H9 (cell line): ENCODE measurements at regions not wholly inside any gene's neighbourhood (a gene's known extent, or its start where the extent isn't known, plus 50 kb on each side); places are given as distances from the start of the nearest gene placed in this dataset.

Source experiments
- DNase-seq: peaks from one replicate; pipeline ENCODE4 v3.0.0-alpha.2; 2017
- H2AFZ ChIP-seq: one replicate; pipeline ENCODE4 v1.6.1; 2013; ENCODE audit warnings: mild to moderate bottlenecking, low read length, control low read depth, moderate library complexity
- H2AK5ac ChIP-seq: 2 replicates; pipeline ENCODE4 v1.6.1; 2013; ENCODE audit warnings: low read length, control low read depth, mixed read lengths; ENCODE audit not compliant: insufficient read length
- H2BK120ac ChIP-seq: one replicate; pipeline ENCODE4 v1.6.1; 2013; ENCODE audit warnings: low read depth, mild to moderate bottlenecking, low read length, control low read depth, inconsistent platforms; ENCODE audit not compliant: poor library complexity, severe bottlenecking
- H2BK12ac ChIP-seq: 2 replicates; pipeline ENCODE4 v1.6.1; 2013; ENCODE audit warnings: low read length, control low read depth, mixed read lengths, low read depth; ENCODE audit not compliant: insufficient read length
- H2BK15ac ChIP-seq: 2 replicates; pipeline ENCODE4 v1.6.1; 2013; ENCODE audit warnings: low read depth, low read length, control low read depth
- H2BK20ac ChIP-seq: one replicate; pipeline ENCODE4 v1.6.1; 2013; ENCODE audit warnings: low read depth, mild to moderate bottlenecking, low read length, control low read depth, inconsistent platforms; ENCODE audit not compliant: poor library complexity, severe bottlenecking
- H2BK5ac ChIP-seq: 2 replicates; pipeline ENCODE4 v1.6.1; 2013; ENCODE audit warnings: low read length, control low read depth, mixed read lengths; ENCODE audit not compliant: insufficient read length
- H3K14ac ChIP-seq: 2 replicates; pipeline ENCODE4 v1.6.1; 2013; ENCODE audit warnings: low read length, control low read depth; ENCODE audit not compliant: insufficient read depth
- H3K18ac ChIP-seq: 2 replicates; pipeline ENCODE4 v1.6.1; 2013; ENCODE audit warnings: low read depth, mild to moderate bottlenecking, mixed read lengths, low read length, control low read depth; ENCODE audit not compliant: insufficient read length
- H3K23ac ChIP-seq: 2 replicates; pipeline ENCODE4 v1.6.1; 2013; ENCODE audit warnings: low read length, control low read depth, mixed read lengths, low read depth; ENCODE audit not compliant: insufficient read length
- H3K23me2 ChIP-seq: 2 replicates; pipeline ENCODE4 v1.6.1; 2013; ENCODE audit warnings: low read depth, mild to moderate bottlenecking, mixed read lengths, low read length, control low read depth; ENCODE audit not compliant: insufficient read length, poor library complexity, severe bottlenecking
- H3K27ac ChIP-seq: 2 replicates; pipeline ENCODE4 v1.5.1; 2013; ENCODE audit warnings: low read length, control low read depth, mixed read lengths, low read depth; ENCODE audit not compliant: insufficient read length
- H3K27me3 ChIP-seq: 2 replicates; pipeline ENCODE4 v1.6.1; 2013; ENCODE audit warnings: low read length, control low read depth, inconsistent platforms; ENCODE audit not compliant: insufficient read depth
- H3K4ac ChIP-seq: 2 replicates; pipeline ENCODE4 v1.6.1; 2013; ENCODE audit warnings: low read depth, mild to moderate bottlenecking, control low read depth, inconsistent platforms, low read length, moderate library complexity
- H3K4me1 ChIP-seq: 2 replicates; pipeline ENCODE4 v1.6.1; 2013; ENCODE audit warnings: low read length, control low read depth, inconsistent platforms; ENCODE audit not compliant: insufficient read depth
- H3K4me2 ChIP-seq: 2 replicates; pipeline ENCODE4 v1.6.1; 2013; ENCODE audit warnings: low read length, control low read depth, mixed read lengths; ENCODE audit not compliant: insufficient read length, insufficient read depth
- H3K56ac ChIP-seq: 2 replicates; pipeline ENCODE4 v1.6.1; 2013; ENCODE audit warnings: low read depth, mild to moderate bottlenecking, mixed read lengths, low read length, control low read depth; ENCODE audit not compliant: insufficient read length
- H3K79me1 ChIP-seq: 2 replicates; pipeline ENCODE4 v1.6.1; 2013; ENCODE audit warnings: low read depth, mild to moderate bottlenecking, moderate library complexity, low read length, control low read depth, inconsistent platforms; ENCODE audit not compliant: insufficient read depth, poor library complexity, severe bottlenecking
- H3K79me2 ChIP-seq: 2 replicates; pipeline ENCODE4 v1.6.1; 2013; ENCODE audit warnings: low read length, control low read depth, inconsistent platforms; ENCODE audit not compliant: insufficient read depth
- H3K9ac ChIP-seq: 2 replicates; pipeline ENCODE4 v1.6.1; 2013; ENCODE audit warnings: low read length, control low read depth, mixed read lengths; ENCODE audit not compliant: insufficient read length; ENCODE audit errors: extremely low read depth
- H3K9me3 ChIP-seq: one replicate; pipeline ENCODE4 v1.6.1; 2013; ENCODE audit warnings: low read depth, low read length, inconsistent platforms; ENCODE audit not compliant: control insufficient read depth
- H3T11ph ChIP-seq: one replicate; pipeline ENCODE4 v1.6.1; 2013; ENCODE audit warnings: mild to moderate bottlenecking, low read length, control low read depth, inconsistent platforms
- H4K20me1 ChIP-seq: one replicate; pipeline ENCODE4 v1.6.1; 2013; ENCODE audit not compliant: control insufficient read depth, insufficient read length, insufficient read depth
- H4K5ac ChIP-seq: 2 replicates; pipeline ENCODE4 v1.6.1; 2013; ENCODE audit warnings: low read depth, mild to moderate bottlenecking, mixed read lengths, low read length, control low read depth; ENCODE audit not compliant: insufficient read length
- H4K8ac ChIP-seq: replicated peaks from 2 replicates; pipeline ENCODE4 v1.6.1; 2013; ENCODE audit warnings: low read length, control low read depth, mixed read lengths, low read depth; ENCODE audit not compliant: insufficient read length
- H4K91ac ChIP-seq: 2 replicates; pipeline ENCODE4 v1.6.1; 2013; ENCODE audit warnings: low read depth, mild to moderate bottlenecking, moderate library complexity, mixed read lengths, low read length, control low read depth; ENCODE audit not compliant: insufficient read length
- H3K27ac Mint-ChIP-seq, 3 experiments: 2 replicates in 2 of 3; 3 replicates in 1 of 3; pipeline ENCODE4 v1.8.0; 2020 to 2021; ENCODE audit warnings: mixed read lengths in 3 of 3, mild to moderate bottlenecking in 1 of 3, moderate library complexity in 1 of 3
- H3K27me3 Mint-ChIP-seq: 2 replicates; pipeline ENCODE4 v1.8.0; 2021; ENCODE audit warnings: low read depth, mild to moderate bottlenecking, moderate library complexity, mixed read lengths
- H3K36me3 Mint-ChIP-seq, 3 experiments: 2 replicates in 2 of 3; 3 replicates in 1 of 3; pipeline ENCODE4 v1.8.0; 2020 to 2021; ENCODE audit warnings: low read depth in 3 of 3, mixed read lengths in 3 of 3; ENCODE audit not compliant: insufficient read depth in 1 of 3
- H3K4me1 Mint-ChIP-seq, 2 experiments: 2 replicates each; pipeline ENCODE4 v1.8.0; 2020; ENCODE audit warnings: mixed read lengths in 2 of 2
- H3K4me3 Mint-ChIP-seq, 2 experiments: 2 replicates in 1 of 2; 3 replicates in 1 of 2; pipeline ENCODE4 v1.8.0; 2020 to 2021; ENCODE audit warnings: mild to moderate bottlenecking in 2 of 2, mixed read lengths in 2 of 2, moderate library complexity in 1 of 2
- H3K9me3 Mint-ChIP-seq, 2 experiments: 2 replicates in 1 of 2; 3 replicates in 1 of 2; pipeline ENCODE4 v1.8.0; 2020; ENCODE audit warnings: mild to moderate bottlenecking in 2 of 2, mixed read lengths in 2 of 2, moderate library complexity in 1 of 2
- CTCF ChIP-seq: fragments of 200-600 bp; sonication (generic); conservative IDR thresholded peaks from 3 replicates; pipeline ENCODE4 v1.8.0; 2021; ENCODE audit warnings: antibody characterized with exemption, mild to moderate bottlenecking
- WGBS: extraction: QIAGEN DNeasy Blood & Tissue Kit; methylation state at CpG from one replicate; pipeline ENCODE4 v1.1.7; 2013; ENCODE audit warnings: missing lambda C conversion rate, low lambda C conversion rate, mixed read lengths; ENCODE audit not compliant: insufficient read length; ENCODE audit errors: extremely low coverage; 5-methylcytosine and 5-hydroxymethylcytosine counted together

GRCh38 chr15:31840849-31841476 is 189.4 kb upstream of the CHRNA7 start:
- H2BK15ac ChIP-seq, result no peak overlapping the region
- no peak overlapping the region for H3T11ph ChIP-seq
- no peak overlapping the region for H2BK120ac ChIP-seq
- H3K79me1 ChIP-seq, result no peaks in the 10 kb centered on the region
- H4K20me1 ChIP-seq, result no peaks in the 10 kb centered on the region
- H3K23me2 ChIP-seq, result no peaks in the 10 kb centered on the region
- no peak overlapping the region for H4K8ac ChIP-seq
- Mint-ChIP-seq H3K9me3 (no peaks in the 10 kb centered on the region), H3K27me3 (no peaks in the 10 kb centered on the region), H3K36me3 (no peaks in the 10 kb centered on the region; a peak in 1 of 7 replicates), H3K4me3 (no peak overlapping the region), H3K4me1 (peaks cover 0 to 2% of the 10 kb centered on the region in 2 experiments; a peak in 1 of 4 replicates), H3K27ac (no peak overlapping the region)
- peak overlapping the region; percentile 58; the same call in 1 of the 2 replicates for H3K14ac ChIP-seq
- H3K79me2 ChIP-seq, result no peaks in the 10 kb centered on the region
- H3K23ac ChIP-seq, result no peak overlapping the region
- no peak overlapping the region for H3K27ac ChIP-seq
- H3K18ac ChIP-seq, result no peak overlapping the region
- H3K27me3 ChIP-seq, result no peaks in the 10 kb centered on the region
- DNase-seq, result no peak
- H3K9ac ChIP-seq, result no peak overlapping the region
- no peak overlapping the region for H2AK5ac ChIP-seq
- no peaks in the 10 kb centered on the region for H3K9me3 ChIP-seq
- H4K91ac ChIP-seq, result no peak overlapping the region
- H2BK12ac ChIP-seq, result no peak overlapping the region
- H2AFZ ChIP-seq, result no peak overlapping the region
- H3K56ac ChIP-seq, result no peak overlapping the region
- H2BK20ac ChIP-seq, result no peak overlapping the region
- H3K4me2 ChIP-seq, result no peak overlapping the region
- no peak overlapping the region for H3K4ac ChIP-seq
- H2BK5ac ChIP-seq, result no peak overlapping the region
- no peak for TF ChIP-seq CTCF
- H3K4me1 ChIP-seq, result no peaks in the 10 kb centered on the region
- no CpG with 5 or more reads among the region's 9 CpGs for WGBS
- H4K5ac ChIP-seq, result no peak overlapping the region
